ENCODE measurements at regions not wholly inside any gene's neighbourhood (a gene's known extent, or its start where the extent isn't known, plus 50 kb on each side); places are given as distances from the start of the nearest gene placed in this dataset.

- no peak for DNase-seq
These were observed 300.5 kb upstream of the ZMIZ1 start for GRCh38 chr10:78768041-78768835.

- DNase-seq = no peak
These were observed 299.9 kb upstream of the ZMIZ1 start for GRCh38 chr10:78768876-78769275.

- DNase-seq = no peak
These were observed 299.2 kb upstream of the ZMIZ1 start for GRCh38 chr10:78769526-78769925.

GRCh38 chr10:78770167-78771090, 298.3 kb upstream of the ZMIZ1 start:
- DNase-seq = no peak

GRCh38 chr10:78771260-78771659, 297.5 kb upstream of the ZMIZ1 start:
- no peak for DNase-seq

- DNase-seq = no peak
These were observed 296.8 kb upstream of the ZMIZ1 start for GRCh38 chr10:78771808-78772455.

GRCh38 chr10:78772486-78772885, 296.3 kb upstream of the ZMIZ1 start:
- no peak for DNase-seq

- no peak for DNase-seq
These were observed 295.7 kb upstream of the ZMIZ1 start for GRCh38 chr10:78772986-78773530.

GRCh38 chr10:78774614-78774998, 294.2 kb upstream of the ZMIZ1 start:
- no peak for DNase-seq

GRCh38 chr10:78774999-78775711, 293.6 kb upstream of the ZMIZ1 start:
- no peak for DNase-seq

- DNase-seq = no peak
These were observed 292.9 kb upstream of the ZMIZ1 start for GRCh38 chr10:78775891-78776290.

GRCh38 chr10:78776756-78777155, 292.0 kb upstream of the ZMIZ1 start:
- DNase-seq = no peak

GRCh38 chr10:78777466-78777865, 291.3 kb upstream of the ZMIZ1 start:
- no peak for DNase-seq

- no peak for DNase-seq
These were observed 290.9 kb upstream of the ZMIZ1 start for GRCh38 chr10:78777867-78778266.

GRCh38 chr10:78778444-78779338, 290.1 kb upstream of the ZMIZ1 start:
- DNase-seq = no peak

- DNase-seq = no peak
These were observed 289.3 kb upstream of the ZMIZ1 start for GRCh38 chr10:78779339-78779955.

GRCh38 chr10:78780551-78780961, 288.2 kb upstream of the ZMIZ1 start:
- no peak for DNase-seq

GRCh38 chr10:78781251-78781913, 287.4 kb upstream of the ZMIZ1 start:
- DNase-seq = no peak

- DNase-seq = no peak
These were observed 286.8 kb upstream of the ZMIZ1 start for GRCh38 chr10:78781991-78782390.

- DNase-seq = no peak
These were observed 286.3 kb upstream of the ZMIZ1 start for GRCh38 chr10:78782441-78782840.

All from OCI-M1 (cell line).